Endothelial cell (in vitro differentiated cells): ENCODE measurements at regions not wholly inside any gene's neighbourhood (a gene's known extent, or its start where the extent isn't known, plus 50 kb on each side); places are given as distances from the start of the nearest gene placed in this dataset.

ENCODE experiments used
- DNase-seq: peaks from one replicate; pipeline ENCODE4 v3.0.0; 2021; ENCODE audit warnings: low spot score
- H3K27ac Mint-ChIP-seq: one replicate; pipeline ENCODE4 v1.8.0; 2021; ENCODE audit warnings: mixed read lengths, inconsistent platforms; ENCODE audit not compliant: unreplicated experiment
- H3K27me3 Mint-ChIP-seq: one replicate; pipeline ENCODE4 v1.8.0; 2021; ENCODE audit warnings: mild to moderate bottlenecking, moderate library complexity, mixed read lengths, inconsistent platforms; ENCODE audit not compliant: unreplicated experiment
- H3K36me3 Mint-ChIP-seq: one replicate; pipeline ENCODE4 v1.8.0; 2021; ENCODE audit warnings: mild to moderate bottlenecking, low read depth, mixed read lengths, inconsistent platforms; ENCODE audit not compliant: unreplicated experiment
- H3K4me1 Mint-ChIP-seq: one replicate; pipeline ENCODE4 v1.8.0; 2021; ENCODE audit warnings: mild to moderate bottlenecking, mixed read lengths, inconsistent platforms; ENCODE audit not compliant: unreplicated experiment
- H3K4me3 Mint-ChIP-seq: one replicate; pipeline ENCODE4 v1.8.0; 2021; ENCODE audit warnings: mild to moderate bottlenecking, mixed read lengths, inconsistent platforms; ENCODE audit not compliant: unreplicated experiment
- H3K9me3 Mint-ChIP-seq: one replicate; pipeline ENCODE4 v1.8.0; 2021; ENCODE audit warnings: mixed read lengths, inconsistent platforms; ENCODE audit not compliant: unreplicated experiment
- CTCF ChIP-seq: fragments of 200-600 bp; sonication (generic); IDR thresholded peaks from one replicate; pipeline ENCODE4 v1.5.0; 2021; ENCODE audit warnings: antibody characterized with exemption; ENCODE audit not compliant: unreplicated experiment

GRCh38 chr11:10371926-10372641 is 67.2 kb downstream of the ADM start:
- Mint-ChIP-seq H3K4me3 (no peak overlapping the region), H3K27ac (no peak overlapping the region), H3K36me3 (no peaks in the 10 kb centered on the region), H3K27me3 (peaks cover 7% of the 10 kb centered on the region), H3K4me1 (no peaks in the 10 kb centered on the region), H3K9me3 (peaks cover 4% of the 10 kb centered on the region)
- no peak for DNase-seq
- TF ChIP-seq CTCF: no peak

DNA sequence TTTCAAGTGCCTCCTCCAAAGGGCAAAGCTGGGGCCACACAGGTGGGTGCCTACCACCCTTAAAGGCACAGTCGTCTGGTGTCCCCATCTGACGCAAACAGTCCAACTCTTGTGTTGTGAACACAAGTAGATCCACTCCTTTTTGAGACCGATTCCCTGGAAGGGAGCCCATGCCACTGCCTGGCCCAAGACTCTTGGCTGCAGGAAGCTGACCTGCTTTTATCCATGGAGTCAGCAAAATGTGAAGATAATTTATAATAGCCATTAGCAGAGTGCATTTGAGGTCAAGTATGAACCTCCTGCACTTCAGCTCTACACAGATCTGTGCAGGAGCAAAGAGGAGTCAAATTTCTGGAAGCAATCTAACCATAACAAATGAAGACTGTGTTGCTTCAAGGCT is 68.5 kb downstream of the ADM start:
- no peak overlapping the region for H3K27ac Mint-ChIP-seq
- H3K9me3 Mint-ChIP-seq: peaks cover 4% of the 10 kb centered on the region
- no peak for TF ChIP-seq CTCF
- no peaks in the 10 kb centered on the region for H3K36me3 Mint-ChIP-seq
- H3K4me3 Mint-ChIP-seq: no peak overlapping the region
- no peaks in the 10 kb centered on the region for H3K4me1 Mint-ChIP-seq
- peaks cover 7% of the 10 kb centered on the region for H3K27me3 Mint-ChIP-seq
- no peak for DNase-seq

- no peak for TF ChIP-seq CTCF
- peaks cover 3% of the 10 kb centered on the region for H3K27me3 Mint-ChIP-seq
- H3K27ac Mint-ChIP-seq: no peak overlapping the region
- H3K4me3 Mint-ChIP-seq: no peak overlapping the region
- H3K9me3 Mint-ChIP-seq: peaks cover 4% of the 10 kb centered on the region
- no peaks in the 10 kb centered on the region for H3K4me1 Mint-ChIP-seq
- DNase-seq: no peak
- no peaks in the 10 kb centered on the region for H3K36me3 Mint-ChIP-seq
Measured at GRCh38 chr11:10373929-10374328, 69.1 kb downstream of the ADM start.

GRCh38 chr11:10374386-10374785 is 69.5 kb downstream of the ADM start:
- H3K27ac Mint-ChIP-seq: no peak overlapping the region
- peaks cover 4% of the 10 kb centered on the region for H3K9me3 Mint-ChIP-seq
- H3K4me1 Mint-ChIP-seq: no peaks in the 10 kb centered on the region
- H3K27me3 Mint-ChIP-seq: peaks cover 3% of the 10 kb centered on the region
- H3K36me3 Mint-ChIP-seq: no peaks in the 10 kb centered on the region
- DNase-seq: no peak
- H3K4me3 Mint-ChIP-seq: no peak overlapping the region
- no peak for TF ChIP-seq CTCF

DNA sequence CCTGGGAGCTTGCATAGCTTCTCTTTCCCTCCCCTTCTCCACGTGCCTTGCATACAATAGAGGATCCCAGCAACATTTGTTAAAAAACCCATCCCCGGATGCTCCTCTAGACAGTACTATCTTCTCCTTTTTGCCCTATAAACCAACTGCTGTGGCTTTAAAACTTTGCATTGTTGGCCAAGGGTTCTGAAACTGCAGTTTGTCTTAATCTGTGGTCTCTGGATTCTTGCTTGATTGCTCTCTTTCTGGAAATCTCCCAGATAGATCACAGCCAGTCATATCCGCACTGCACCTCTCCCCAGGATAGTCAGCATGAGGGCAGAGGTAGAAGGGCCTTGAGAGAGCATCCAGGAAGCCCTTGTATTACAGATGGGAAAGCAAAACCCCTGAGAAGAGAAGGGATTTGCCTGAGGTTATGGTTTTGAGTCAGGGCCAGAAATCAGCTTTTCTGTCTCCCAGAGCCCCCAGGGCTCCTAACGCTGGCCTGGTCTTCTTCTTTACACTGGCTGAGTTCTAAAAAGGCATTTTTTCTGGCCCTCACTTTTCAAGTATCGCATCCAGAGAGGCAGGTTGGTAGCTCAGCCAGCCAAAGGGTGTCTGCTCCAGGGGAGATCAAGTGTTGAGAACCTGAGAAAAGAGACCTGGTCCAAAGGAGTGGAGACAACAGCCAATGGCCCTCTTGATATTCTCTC is 70.6 kb downstream of the ADM start:
- no peak overlapping the region for H3K27ac Mint-ChIP-seq
- peaks cover 6% of the 10 kb centered on the region for H3K4me1 Mint-ChIP-seq
- TF ChIP-seq CTCF: no peak
- peaks cover 4% of the 10 kb centered on the region for H3K9me3 Mint-ChIP-seq
- no peak for DNase-seq
- peaks cover 3% of the 10 kb centered on the region for H3K27me3 Mint-ChIP-seq
- H3K4me3 Mint-ChIP-seq: no peak overlapping the region
- no peaks in the 10 kb centered on the region for H3K36me3 Mint-ChIP-seq
